Prostate gland (tissue), 2 donors: ENCODE measurements at regions not wholly inside any gene's neighbourhood (a gene's known extent, or its start where the extent isn't known, plus 50 kb on each side); places are given as distances from the start of the nearest gene placed in this dataset.

ENCODE experiments used
- DNase-seq: peaks from one replicate; pipeline ENCODE4 v3.0.0-alpha.2; 2019; ENCODE audit warnings: low spot score
- H3K27ac ChIP-seq, 2 donors: fragments of 200-600 bp; sonication (generic); 2 replicates each; pipeline ENCODE4 v1.5.1; 2017 to 2019
- H3K27me3 ChIP-seq: fragments of 200-600 bp; sonication (generic); replicated peaks from 2 replicates; pipeline ENCODE4 v1.5.1; 2019; ENCODE audit not compliant: insufficient read depth
- H3K36me3 ChIP-seq, 2 donors: fragments of 200-600 bp; sonication (generic); 1 replicate in 1 of 2; 2 replicates in 1 of 2; pipeline versions ENCODE4 v1.5.1 to v1.8.1; 2017 to 2019
- H3K4me1 ChIP-seq: fragments of 200-600 bp; sonication (generic); replicated peaks from 2 replicates; pipeline ENCODE4 v1.5.1; 2019
- H3K4me3 ChIP-seq, 2 donors: fragments of 200-600 bp; sonication (generic); 2 replicates each; pipeline ENCODE4 v1.5.1; 2017 to 2019
- H3K9me3 ChIP-seq: fragments of 200-600 bp; sonication (generic); 2 replicates; pipeline ENCODE4 v1.5.1; 2017
- POLR2A ChIP-seq: fragments of 450-650 bp; IDR thresholded peaks from one replicate; pipeline ENCODE4 v1.6.1; 2016; ENCODE audit warnings: antibody characterized with exemption, mild to moderate bottlenecking
- POLR2AphosphoS5 ChIP-seq: sonication (generic); formaldehyde crosslinking; IDR thresholded peaks from one replicate; pipeline ENCODE4 v1.6.1; 2017; ENCODE audit warnings: antibody characterized with exemption
- WGBS: methylation state at CpG from one replicate; pipeline ENCODE4 v1.1.5; 2018; 5-methylcytosine and 5-hydroxymethylcytosine counted together
- intact Hi-C: fragments of 100-400 bp; cut with DNase I; formaldehyde crosslinking; loops from one replicate; pipeline ENCODE4 v1.14.2; 2022
- TF ChIP-seq, protein P1 (sequence below), 4 experiments: fragments of 200-600 bp in 2 of 4; fragments of 450-650 bp in 2 of 4; sonication (generic) in 2 of 4; IDR thresholded peaks; 1 replicate in 3 of 4; 2 replicates in 1 of 4; pipeline ENCODE4 v1.5.1; 2016 to 2019; ENCODE audit warnings: antibody characterized with exemption in 4 of 4, mild to moderate bottlenecking in 2 of 4, moderate library complexity in 2 of 4

- intact Hi-C loops: no loop called here
- H3K4me1 ChIP-seq: no peaks in the 10 kb centered on the region
- no peak overlapping the region for H3K27ac ChIP-seq
- TF ChIP-seq, protein P1, sequence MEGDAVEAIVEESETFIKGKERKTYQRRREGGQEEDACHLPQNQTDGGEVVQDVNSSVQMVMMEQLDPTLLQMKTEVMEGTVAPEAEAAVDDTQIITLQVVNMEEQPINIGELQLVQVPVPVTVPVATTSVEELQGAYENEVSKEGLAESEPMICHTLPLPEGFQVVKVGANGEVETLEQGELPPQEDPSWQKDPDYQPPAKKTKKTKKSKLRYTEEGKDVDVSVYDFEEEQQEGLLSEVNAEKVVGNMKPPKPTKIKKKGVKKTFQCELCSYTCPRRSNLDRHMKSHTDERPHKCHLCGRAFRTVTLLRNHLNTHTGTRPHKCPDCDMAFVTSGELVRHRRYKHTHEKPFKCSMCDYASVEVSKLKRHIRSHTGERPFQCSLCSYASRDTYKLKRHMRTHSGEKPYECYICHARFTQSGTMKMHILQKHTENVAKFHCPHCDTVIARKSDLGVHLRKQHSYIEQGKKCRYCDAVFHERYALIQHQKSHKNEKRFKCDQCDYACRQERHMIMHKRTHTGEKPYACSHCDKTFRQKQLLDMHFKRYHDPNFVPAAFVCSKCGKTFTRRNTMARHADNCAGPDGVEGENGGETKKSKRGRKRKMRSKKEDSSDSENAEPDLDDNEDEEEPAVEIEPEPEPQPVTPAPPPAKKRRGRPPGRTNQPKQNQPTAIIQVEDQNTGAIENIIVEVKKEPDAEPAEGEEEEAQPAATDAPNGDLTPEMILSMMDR (IDR thresholded peaks at IDR 0.05): no peak
- no peak for TF ChIP-seq POLR2A
- TF ChIP-seq POLR2AphosphoS5: no peak
- no peaks in the 10 kb centered on the region for H3K27me3 ChIP-seq
- H3K9me3 ChIP-seq: no peaks in the 10 kb centered on the region
- no peaks in the 10 kb centered on the region for H3K36me3 ChIP-seq
- no peak for DNase-seq
- H3K4me3 ChIP-seq: no peak overlapping the region
- 79% methylated on average over 5 of the region's 5 CpGs for WGBS
These were observed 553.9 kb downstream of the PRR16 start for GRCh38 chr5:121018004-121018403.

DNA sequence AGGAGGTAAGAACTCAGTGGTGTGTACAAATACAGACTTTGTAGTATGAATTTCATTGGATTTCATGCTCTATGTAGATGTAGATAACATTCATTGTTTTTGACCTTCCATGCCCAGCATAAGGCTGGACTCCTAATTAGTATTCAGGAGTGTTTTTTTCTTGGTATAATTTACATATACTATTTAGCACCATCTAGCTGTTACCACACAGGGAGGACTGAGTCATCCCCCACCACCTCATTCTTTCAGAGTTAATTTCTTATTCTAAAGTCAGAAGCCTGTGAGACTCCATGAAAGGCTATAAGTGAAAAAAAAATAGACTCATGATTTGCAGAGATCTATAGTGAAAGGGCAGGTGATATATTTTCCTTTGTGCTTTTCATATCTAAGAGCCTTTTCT lies 555.0 kb downstream of the PRR16 start:
- no peak overlapping the region for H3K4me3 ChIP-seq
- intact Hi-C loops: no loop called here
- no peaks in the 10 kb centered on the region for H3K36me3 ChIP-seq
- H3K27me3 ChIP-seq: no peaks in the 10 kb centered on the region
- TF ChIP-seq POLR2AphosphoS5: no peak
- TF ChIP-seq, protein P1 (IDR thresholded peaks at IDR 0.05): no peak
- no peak for TF ChIP-seq POLR2A
- DNase-seq: no peak
- H3K4me1 ChIP-seq: no peaks in the 10 kb centered on the region
- H3K9me3 ChIP-seq: no peaks in the 10 kb centered on the region
- no peak overlapping the region for H3K27ac ChIP-seq

GRCh38 chr5:121019734-121020133 lies 555.6 kb downstream of the PRR16 start:
- TF ChIP-seq POLR2AphosphoS5: no peak
- TF ChIP-seq, protein P1 (IDR thresholded peaks at IDR 0.05): no peak
- TF ChIP-seq POLR2A: no peak
- 32% methylated on average over 2 of the region's 2 CpGs for WGBS
- no peak overlapping the region for H3K4me3 ChIP-seq
- H3K27ac ChIP-seq: no peak overlapping the region
- no peaks in the 10 kb centered on the region for H3K36me3 ChIP-seq
- no peaks in the 10 kb centered on the region for H3K4me1 ChIP-seq
- no peaks in the 10 kb centered on the region for H3K27me3 ChIP-seq
- intact Hi-C loops: no loop called here
- H3K9me3 ChIP-seq: no peaks in the 10 kb centered on the region
- no peak for DNase-seq

- no peaks in the 10 kb centered on the region for H3K4me1 ChIP-seq
- 86% methylated on average over 5 of the region's 5 CpGs for WGBS
- H3K9me3 ChIP-seq: no peaks in the 10 kb centered on the region
- H3K27me3 ChIP-seq: no peaks in the 10 kb centered on the region
- TF ChIP-seq, protein P1 (IDR thresholded peaks at IDR 0.05): no peak
- TF ChIP-seq POLR2A (no peak), POLR2AphosphoS5 (no peak)
- intact Hi-C loops: no loop called here
- DNase-seq: no peak
- H3K36me3 ChIP-seq: no peaks in the 10 kb centered on the region
- no peak overlapping the region for H3K27ac ChIP-seq
- no peak overlapping the region for H3K4me3 ChIP-seq
These were observed 557.6 kb downstream of the PRR16 start for GRCh38 chr5:121021681-121022080.

- 64% methylated on average over 5 of the region's 5 CpGs for WGBS
- no peaks in the 10 kb centered on the region for H3K36me3 ChIP-seq
- no peak overlapping the region for H3K4me3 ChIP-seq
- H3K27ac ChIP-seq: no peak overlapping the region
- intact Hi-C loops: no loop called here
- no peak for DNase-seq
- H3K9me3 ChIP-seq: no peaks in the 10 kb centered on the region
- H3K27me3 ChIP-seq: no peaks in the 10 kb centered on the region
- no peaks in the 10 kb centered on the region for H3K4me1 ChIP-seq
- TF ChIP-seq, protein P1 (IDR thresholded peaks at IDR 0.05): no peak
- TF ChIP-seq POLR2AphosphoS5 (no peak), POLR2A (no peak)
These were observed 560.6 kb downstream of the PRR16 start for GRCh38 chr5:121024416-121025311.
